SU-DHL-6 (cell line): ENCODE measurements at regions not wholly inside any gene's neighbourhood (a gene's known extent, or its start where the extent isn't known, plus 50 kb on each side); places are given as distances from the start of the nearest gene placed in this dataset.

Experiments used
- H2AFZ ChIP-seq: fragments of 200-600 bp; sonication (generic); 2 replicates; pipeline ENCODE4 v1.6.1; 2014; ENCODE audit warnings: low read depth, mild to moderate bottlenecking, moderate library complexity, mixed read lengths, antibody characterized with exemption, low read length; ENCODE audit not compliant: severe bottlenecking
- H3F3A ChIP-seq: fragments of 200-600 bp; shearing (Covaris generic); 2 replicates; pipeline ENCODE4 v1.6.0; 2016; ENCODE audit warnings: antibody characterized with exemption, mild to moderate bottlenecking; ENCODE audit not compliant: insufficient read depth
- H3K27ac ChIP-seq: fragments of 200-600 bp; sonication (generic); 2 replicates; pipeline ENCODE4 v1.5.1; 2016; ENCODE audit warnings: low read depth, mild to moderate bottlenecking, low read length, moderate library complexity, mixed read lengths
- H3K27me3 ChIP-seq: fragments of 200-600 bp; sonication (generic), shearing (Covaris generic); 2 replicates; pipeline ENCODE4 v1.6.0; 2014; ENCODE audit warnings: mild to moderate bottlenecking, low read length
- H3K36me3 ChIP-seq: fragments of 200-600 bp; sonication (generic); 2 replicates; pipeline ENCODE4 v1.6.1; 2014; ENCODE audit warnings: mild to moderate bottlenecking, low read length, mixed read lengths
- H3K4me2 ChIP-seq: fragments of 300-600, 200-600 bp; shearing (Covaris generic), sonication (generic); 2 replicates; pipeline ENCODE4 v1.6.0; 2014; ENCODE audit warnings: low read length, low read depth, mild to moderate bottlenecking; ENCODE audit not compliant: poor library complexity, severe bottlenecking
- H3K4me3 ChIP-seq: fragments of 200-600 bp; sonication (generic); 2 replicates; pipeline ENCODE4 v1.5.1; 2014; ENCODE audit warnings: antibody characterized with exemption, low read length, mild to moderate bottlenecking, mixed read lengths; ENCODE audit not compliant: insufficient read depth, poor library complexity, severe bottlenecking
- H3K79me2 ChIP-seq: fragments of 200-600 bp; sonication (generic); 2 replicates; pipeline ENCODE4 v1.6.1; 2014; ENCODE audit warnings: mild to moderate bottlenecking, low read length, moderate library complexity; ENCODE audit not compliant: insufficient read depth
- H3K9ac ChIP-seq: fragments of 200-600 bp; sonication (generic); 2 replicates; pipeline ENCODE4 v1.7.0; 2014; ENCODE audit warnings: mild to moderate bottlenecking, low read length
- H3K9me2 ChIP-seq: fragments of 200-600 bp; sonication (generic); replicated peaks from 2 replicates; pipeline ENCODE4 v1.6.1; 2014; ENCODE audit warnings: low read length; ENCODE audit not compliant: insufficient read depth
- H3K9me3 ChIP-seq: fragments of 200-600 bp; sonication (generic); 2 replicates; pipeline ENCODE4 v1.6.1; 2014; ENCODE audit warnings: low read length, mixed read lengths; ENCODE audit not compliant: insufficient read depth
- H4K20me1 ChIP-seq: fragments of 200-600 bp; sonication (generic); 2 replicates; pipeline ENCODE4 v1.6.1; 2014; ENCODE audit warnings: low read depth, mild to moderate bottlenecking, antibody characterized with exemption, low read length, moderate library complexity, mixed read lengths
- EZH2phosphoT487 ChIP-seq: fragments of 200-600 bp; sonication (generic), shearing (Covaris generic); conservative IDR thresholded peaks from 2 replicates; pipeline ENCODE4 v1.6.1; 2018; ENCODE audit warnings: mild to moderate bottlenecking, antibody characterized with exemption, low read length, moderate library complexity, mixed read lengths
- TF ChIP-seq, protein P1 (sequence below): fragments of 200-600 bp; sonication (generic); IDR thresholded peaks from one replicate; pipeline ENCODE4 v1.5.1; 2017; ENCODE audit warnings: antibody characterized with exemption, mild to moderate bottlenecking, low read length, moderate library complexity; ENCODE audit not compliant: insufficient read depth, poor library complexity, severe bottlenecking

DNA sequence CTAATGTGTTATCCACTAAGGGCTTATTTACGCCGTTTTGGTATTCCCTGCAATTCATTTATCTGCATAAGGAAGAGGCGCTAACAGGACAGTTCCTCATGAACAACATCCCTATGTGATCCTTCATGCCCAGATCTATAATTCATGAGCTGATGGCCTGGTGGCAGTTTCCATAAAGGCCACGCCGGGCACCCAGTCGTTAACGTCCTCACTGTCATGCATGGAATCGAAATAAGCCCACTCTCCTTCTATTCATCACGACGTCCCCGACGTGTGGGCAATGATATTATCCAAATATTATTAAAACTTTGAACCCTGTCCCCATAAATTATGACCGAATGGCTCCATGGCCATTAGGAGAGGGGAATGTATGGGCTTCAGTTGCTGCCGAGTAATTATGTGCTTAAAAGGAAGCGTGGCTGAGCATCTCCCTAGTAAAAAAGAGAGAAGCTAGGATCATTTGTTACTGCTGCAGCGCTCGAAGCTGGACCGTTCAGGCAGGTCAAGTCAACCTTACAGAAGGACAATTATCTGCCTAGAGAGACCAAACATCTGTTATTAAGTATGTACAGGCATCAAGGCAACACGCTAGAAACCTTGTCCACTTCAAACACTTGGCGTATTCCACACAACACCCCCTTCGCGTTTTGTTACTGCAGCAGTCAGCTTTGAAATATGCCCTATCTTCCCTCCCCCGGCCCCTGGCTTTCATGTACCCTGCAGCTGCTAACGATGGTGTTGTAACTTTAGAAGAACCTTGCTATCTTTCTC is 94.0 kb upstream of the SALL1 start:
- Histone ChIP-seq H3F3A (no peaks in the 10 kb centered on the region), H3K4me3 (no peak overlapping the region), H3K4me2 (no peak overlapping the region), H3K36me3 (no peaks in the 10 kb centered on the region), H3K27me3 (no peaks in the 10 kb centered on the region), H3K9me2 (no peaks in the 10 kb centered on the region), H3K9ac (no peak overlapping the region), H3K9me3 (no peaks in the 10 kb centered on the region), H3K27ac (no peak overlapping the region), H3K79me2 (no peaks in the 10 kb centered on the region), H4K20me1 (no peaks in the 10 kb centered on the region), H2AFZ (no peak overlapping the region)
- TF ChIP-seq, protein P1, sequence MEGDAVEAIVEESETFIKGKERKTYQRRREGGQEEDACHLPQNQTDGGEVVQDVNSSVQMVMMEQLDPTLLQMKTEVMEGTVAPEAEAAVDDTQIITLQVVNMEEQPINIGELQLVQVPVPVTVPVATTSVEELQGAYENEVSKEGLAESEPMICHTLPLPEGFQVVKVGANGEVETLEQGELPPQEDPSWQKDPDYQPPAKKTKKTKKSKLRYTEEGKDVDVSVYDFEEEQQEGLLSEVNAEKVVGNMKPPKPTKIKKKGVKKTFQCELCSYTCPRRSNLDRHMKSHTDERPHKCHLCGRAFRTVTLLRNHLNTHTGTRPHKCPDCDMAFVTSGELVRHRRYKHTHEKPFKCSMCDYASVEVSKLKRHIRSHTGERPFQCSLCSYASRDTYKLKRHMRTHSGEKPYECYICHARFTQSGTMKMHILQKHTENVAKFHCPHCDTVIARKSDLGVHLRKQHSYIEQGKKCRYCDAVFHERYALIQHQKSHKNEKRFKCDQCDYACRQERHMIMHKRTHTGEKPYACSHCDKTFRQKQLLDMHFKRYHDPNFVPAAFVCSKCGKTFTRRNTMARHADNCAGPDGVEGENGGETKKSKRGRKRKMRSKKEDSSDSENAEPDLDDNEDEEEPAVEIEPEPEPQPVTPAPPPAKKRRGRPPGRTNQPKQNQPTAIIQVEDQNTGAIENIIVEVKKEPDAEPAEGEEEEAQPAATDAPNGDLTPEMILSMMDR = no peak
- TF ChIP-seq EZH2phosphoT487 = no peak

DNA sequence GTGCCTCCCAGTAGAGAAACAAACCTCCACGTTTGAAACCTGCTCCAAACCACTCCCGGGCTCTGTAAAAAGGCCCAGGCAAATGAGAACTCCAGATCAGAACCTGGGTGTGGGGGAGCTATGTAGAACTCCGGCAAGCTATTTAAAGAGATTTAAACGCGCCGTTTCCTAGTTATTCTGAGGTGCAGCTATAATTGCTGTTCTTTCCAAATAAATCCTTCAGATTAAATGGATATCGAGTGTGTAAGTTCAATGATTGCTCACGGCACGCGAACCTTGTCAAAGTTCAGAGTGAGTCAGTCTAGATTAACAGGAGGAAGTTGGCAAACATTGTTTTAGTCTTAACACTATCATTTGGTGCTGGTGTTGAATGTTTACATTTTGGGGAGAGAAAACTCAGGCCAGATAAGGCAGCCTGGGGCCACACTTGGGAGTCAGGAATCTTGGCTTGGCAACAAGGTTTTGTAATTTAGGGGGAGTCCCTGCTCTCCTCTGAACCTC is 92.9 kb upstream of the SALL1 start:
- Histone ChIP-seq H3K4me2 (no peak overlapping the region), H3K27ac (no peak overlapping the region), H3K36me3 (no peaks in the 10 kb centered on the region), H3K79me2 (no peaks in the 10 kb centered on the region), H3K9ac (no peak overlapping the region), H3K9me2 (no peaks in the 10 kb centered on the region), H3F3A (no peaks in the 10 kb centered on the region), H4K20me1 (no peaks in the 10 kb centered on the region), H3K4me3 (no peak overlapping the region), H3K27me3 (no peaks in the 10 kb centered on the region), H3K9me3 (no peaks in the 10 kb centered on the region), H2AFZ (no peak overlapping the region)
- TF ChIP-seq EZH2phosphoT487 = no peak
- TF ChIP-seq, protein P1 = no peak

DNA sequence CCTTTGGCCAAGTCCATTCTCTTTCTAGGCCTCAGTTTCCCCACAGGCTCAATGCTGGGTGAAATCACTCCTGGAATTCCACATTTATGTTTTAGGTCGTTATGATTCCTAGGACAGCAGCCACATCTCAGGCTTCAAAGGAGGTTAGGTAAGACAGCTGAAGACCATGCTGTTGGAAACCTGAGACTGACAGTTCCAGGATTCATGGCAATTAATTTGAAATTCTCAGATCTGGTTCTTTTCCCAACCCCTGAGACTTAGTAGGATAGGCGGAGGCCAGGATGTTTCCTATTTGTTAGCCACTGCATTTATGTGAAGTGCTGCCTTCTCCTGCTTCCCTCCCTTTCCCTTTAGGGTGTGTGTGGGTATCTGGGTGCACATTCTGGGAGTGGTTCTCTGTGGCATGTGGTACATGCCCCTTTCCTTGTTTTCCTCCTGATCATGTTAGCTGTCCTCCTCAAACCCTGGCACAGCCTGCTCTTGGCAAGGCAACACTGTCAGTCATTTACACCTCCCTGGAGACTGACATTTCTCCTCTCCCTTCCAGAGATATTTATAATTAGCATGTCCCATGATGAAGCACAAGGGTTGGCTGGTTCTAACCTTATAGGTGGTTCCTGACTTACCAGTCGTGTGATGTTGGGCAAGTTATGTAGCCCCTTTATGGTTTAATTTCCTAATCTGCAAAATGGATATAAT is 91.4 kb upstream of the SALL1 start:
- no peak overlapping the region for H3K4me3 ChIP-seq
- no peak overlapping the region for H3K27ac ChIP-seq
- H2AFZ ChIP-seq = no peak overlapping the region
- no peaks in the 10 kb centered on the region for H3K79me2 ChIP-seq
- H4K20me1 ChIP-seq = no peaks in the 10 kb centered on the region
- no peaks in the 10 kb centered on the region for H3K27me3 ChIP-seq
- H3K9ac ChIP-seq = no peak overlapping the region
- TF ChIP-seq, protein P1 = no peak
- TF ChIP-seq EZH2phosphoT487 = no peak
- no peaks in the 10 kb centered on the region for H3F3A ChIP-seq
- no peaks in the 10 kb centered on the region for H3K9me3 ChIP-seq
- no peaks in the 10 kb centered on the region for H3K36me3 ChIP-seq
- no peaks in the 10 kb centered on the region for H3K9me2 ChIP-seq
- H3K4me2 ChIP-seq = no peak overlapping the region
